ENCODE measurements at regions not wholly inside any gene's neighbourhood (a gene's known extent, or its start where the extent isn't known, plus 50 kb on each side); places are given as distances from the start of the nearest gene placed in this dataset.

- Histone ChIP-seq H3K27me3 (ENCODE audit: insufficient read depth, low read length, poor library complexity) (no peaks in the 10 kb centered on the region), H3K79me2 (ENCODE audit: insufficient read depth, low read length) (no peaks in the 10 kb centered on the region), H2AFZ (ENCODE audit: low read depth, low read length) (peak overlapping the region; percentile 55; the same call in 1 of the 2 replicates), H3K27ac (ENCODE audit: low read length) (peak overlapping the region; percentile 88), H3K36me3 (ENCODE audit: insufficient read depth, low read length) (peaks cover 1% of the 10 kb centered on the region; the same call in 1 of the 2 replicates), H3K4me3 (ENCODE audit: low read depth in 1 of 2, low read length in 2 of 2) (no peak overlapping the region), H3K4me2 (ENCODE audit: insufficient read depth, low read length) (no peak overlapping the region), H4K20me1 (ENCODE audit: insufficient read depth, low read length) (no peaks in the 10 kb centered on the region), H3K4me1 (ENCODE audit: insufficient read depth, low read length) (peaks cover 60% of the 10 kb centered on the region), H3K9me3 (ENCODE audit: insufficient read depth, low read length, severe bottlenecking) (peaks cover 15% of the 10 kb centered on the region), H3K9ac (ENCODE audit: low read depth, low read length) (peak overlapping the region; percentile 16; the same call in 1 of the 2 replicates)
- TF ChIP-seq CTCF (IDR thresholded peaks at IDR 0.05; ENCODE audit: borderline replicate concordance, extremely low read depth, low read length, poor library complexity, severe bottlenecking) = no peak
- no peak for TF ChIP-seq EZH2 (IDR thresholded peaks at IDR 0.05; ENCODE audit: borderline replicate concordance, low read depth, low read length, severe bottlenecking)
- ATAC-seq (ENCODE audit: insufficient read depth, low read depth) (no peak), DNase-seq (no peak)
Measured at GRCh38 chr4:132264176-132264575, 884.9 kb upstream of the PCDH10 start.

GRCh38 chr4:132266374-132266773 is 882.7 kb upstream of the PCDH10 start:
- H3K9me3 ChIP-seq (ENCODE audit: insufficient read depth, low read length, severe bottlenecking) = peaks cover 17% of the 10 kb centered on the region
- no peaks in the 10 kb centered on the region for H4K20me1 ChIP-seq (ENCODE audit: insufficient read depth, low read length)
- DNase-seq = peak; percentile 72
- no peaks in the 10 kb centered on the region for H3K79me2 ChIP-seq (ENCODE audit: insufficient read depth, low read length)
- H3K27me3 ChIP-seq (ENCODE audit: insufficient read depth, low read length, poor library complexity) = no peaks in the 10 kb centered on the region
- peak overlapping the region; percentile 27; the same call in 1 of the 2 replicates for H3K4me2 ChIP-seq (ENCODE audit: insufficient read depth, low read length)
- peaks cover 60% of the 10 kb centered on the region for H3K4me1 ChIP-seq (ENCODE audit: insufficient read depth, low read length)
- peak overlapping the region; percentile 47; the same call in 1 of the 2 replicates for H3K9ac ChIP-seq (ENCODE audit: low read depth, low read length)
- H2AFZ ChIP-seq (ENCODE audit: low read depth, low read length) = no peak overlapping the region
- peak overlapping the region; percentile 84 for H3K27ac ChIP-seq (ENCODE audit: low read length)
- peaks cover 7% of the 10 kb centered on the region; the same call in 1 of the 2 replicates for H3K36me3 ChIP-seq (ENCODE audit: insufficient read depth, low read length)
- H3K4me3 ChIP-seq (ENCODE audit: low read depth in 1 of 2, low read length in 2 of 2) = no peak overlapping the region
- ATAC-seq (ENCODE audit: insufficient read depth, low read depth) = peak; percentile 90
- TF ChIP-seq EZH2 (IDR thresholded peaks at IDR 0.05; ENCODE audit: borderline replicate concordance, low read depth, low read length, severe bottlenecking) = no peak
- TF ChIP-seq CTCF (IDR thresholded peaks at IDR 0.05; ENCODE audit: borderline replicate concordance, extremely low read depth, low read length, poor library complexity, severe bottlenecking) = no peak

GRCh38 chr4:132267321-132267720 is 881.8 kb upstream of the PCDH10 start:
- TF ChIP-seq CTCF (IDR thresholded peaks at IDR 0.05; ENCODE audit: borderline replicate concordance, extremely low read depth, low read length, poor library complexity, severe bottlenecking) (no peak), EZH2 (IDR thresholded peaks at IDR 0.05; ENCODE audit: borderline replicate concordance, low read depth, low read length, severe bottlenecking) (no peak)
- no peaks in the 10 kb centered on the region for H3K27me3 ChIP-seq (ENCODE audit: insufficient read depth, low read length, poor library complexity)
- H3K36me3 ChIP-seq (ENCODE audit: insufficient read depth, low read length) = peaks cover 7% of the 10 kb centered on the region; the same call in 1 of the 2 replicates
- no peaks in the 10 kb centered on the region for H4K20me1 ChIP-seq (ENCODE audit: insufficient read depth, low read length)
- H3K4me2 ChIP-seq (ENCODE audit: insufficient read depth, low read length) = peak overlapping the region; percentile 21; the same call in 1 of the 2 replicates
- H3K9ac ChIP-seq (ENCODE audit: low read depth, low read length) = peak overlapping the region; percentile 47
- ATAC-seq (ENCODE audit: insufficient read depth, low read depth) (no peak), DNase-seq (no peak)
- peak overlapping the region; percentile 79 for H3K27ac ChIP-seq (ENCODE audit: low read length)
- peaks cover 17% of the 10 kb centered on the region for H3K9me3 ChIP-seq (ENCODE audit: insufficient read depth, low read length, severe bottlenecking)
- H3K4me1 ChIP-seq (ENCODE audit: insufficient read depth, low read length) = peaks cover 60% of the 10 kb centered on the region
- H2AFZ ChIP-seq (ENCODE audit: low read depth, low read length) = peak overlapping the region; percentile 18; the same call in 1 of the 2 replicates
- H3K79me2 ChIP-seq (ENCODE audit: insufficient read depth, low read length) = no peaks in the 10 kb centered on the region
- H3K4me3 ChIP-seq (ENCODE audit: low read depth in 1 of 2, low read length in 2 of 2) = no peak overlapping the region
